Embryonic facial prominence (tissue), 1 donor: ENCODE measurements at regions not wholly inside any gene's neighbourhood (a gene's known extent, or its start where the extent isn't known, plus 50 kb on each side); places are given as distances from the start of the nearest gene placed in this dataset.
"Not testable (repeated sequence)": the region's sequence is repeated elsewhere in the genome, so short reads cannot be mapped to it uniquely, and the experiment has no call there.

Experiments
- DNase-seq: peaks from one replicate; pipeline ENCODE4 v3.0.0-alpha.2; 2016; ENCODE audit errors: extremely low spot score

GRCh38 chr2:8144131-8144631 lies 537.7 kb upstream of the ID2 start:
- no peak for DNase-seq

GRCh38 chr2:8144785-8145184 lies 537.1 kb upstream of the ID2 start:
- no peak for DNase-seq

GRCh38 chr2:8145375-8145774 lies 536.5 kb upstream of the ID2 start:
- not testable (repeated sequence) for DNase-seq

DNA sequence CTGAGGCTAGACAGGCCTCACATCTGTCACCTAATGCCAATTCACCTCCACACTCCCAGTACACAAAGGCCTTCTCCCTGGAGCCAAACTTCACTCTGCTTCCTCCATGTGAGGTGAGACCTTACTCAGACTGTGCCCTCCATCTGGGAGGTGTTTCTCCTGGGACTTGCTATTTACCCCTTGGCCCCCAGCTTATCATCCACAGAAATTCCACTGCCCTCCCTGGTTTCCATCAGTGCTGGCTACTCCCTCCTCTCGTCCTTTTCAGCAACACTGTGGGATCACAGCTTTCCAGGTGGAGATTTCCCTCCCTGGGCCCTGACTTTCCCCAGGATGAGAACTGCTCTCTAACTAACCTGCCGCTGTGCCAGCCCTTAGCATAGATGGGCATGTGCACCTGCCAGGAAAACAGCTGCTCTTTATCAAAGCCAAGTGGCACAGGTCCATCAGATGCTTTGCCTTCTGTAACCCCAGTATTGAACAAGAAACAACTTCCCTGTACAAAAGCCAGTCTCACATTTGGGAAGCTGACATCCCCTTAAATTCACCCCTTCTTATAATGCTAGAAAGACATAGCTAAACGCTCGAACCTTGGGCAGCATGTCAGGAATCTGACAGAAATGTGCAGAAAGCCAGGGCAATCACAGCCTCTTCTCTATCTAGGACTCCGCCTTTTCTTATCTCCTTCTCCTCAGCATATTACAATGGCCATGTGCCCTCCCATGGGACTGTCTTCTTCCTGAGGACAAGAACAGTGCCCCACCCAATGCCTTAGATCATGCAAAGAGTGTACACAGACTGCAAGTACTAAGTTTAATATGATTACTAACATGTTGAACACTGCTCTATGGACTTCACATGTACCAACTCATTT lies 535.5 kb upstream of the ID2 start:
- no peak for DNase-seq

DNA sequence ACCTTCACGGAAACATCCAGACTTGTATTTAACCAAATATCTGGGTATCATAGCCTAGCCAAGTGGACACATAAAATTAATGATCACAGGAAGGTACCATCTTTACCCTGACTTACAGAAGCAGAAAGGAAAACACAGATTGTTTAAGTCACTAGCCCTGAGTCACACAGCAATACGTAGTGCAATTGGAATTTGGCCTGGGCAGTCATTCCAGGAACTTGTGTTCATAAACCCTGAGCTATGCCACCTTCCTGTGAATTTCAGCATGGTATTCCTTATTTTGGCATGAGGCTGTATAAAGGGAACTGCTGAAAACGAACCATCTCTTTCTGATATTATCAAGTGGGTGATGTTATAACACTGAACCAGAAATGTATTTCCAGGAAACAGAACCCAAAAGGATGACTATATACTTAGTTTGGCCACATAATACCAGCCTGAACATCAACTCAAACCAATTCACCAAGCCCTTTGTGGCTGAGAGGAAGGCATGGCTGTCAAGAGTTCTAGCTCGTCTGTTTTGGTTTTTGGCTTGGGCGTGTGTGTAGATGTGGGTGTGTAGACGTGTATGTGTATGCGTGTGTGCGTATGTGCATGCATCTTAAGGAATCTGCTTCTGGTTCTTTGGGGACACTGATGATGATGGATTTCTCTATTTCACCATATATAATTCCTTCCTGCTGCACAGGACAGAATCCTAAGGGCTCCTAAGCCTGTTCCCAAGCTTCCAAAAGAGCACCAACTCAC lies 533.4 kb upstream of the ID2 start:
- DNase-seq: no peak

GRCh38 chr2:8149007-8149405 lies 532.9 kb upstream of the ID2 start:
- no peak for DNase-seq

DNA sequence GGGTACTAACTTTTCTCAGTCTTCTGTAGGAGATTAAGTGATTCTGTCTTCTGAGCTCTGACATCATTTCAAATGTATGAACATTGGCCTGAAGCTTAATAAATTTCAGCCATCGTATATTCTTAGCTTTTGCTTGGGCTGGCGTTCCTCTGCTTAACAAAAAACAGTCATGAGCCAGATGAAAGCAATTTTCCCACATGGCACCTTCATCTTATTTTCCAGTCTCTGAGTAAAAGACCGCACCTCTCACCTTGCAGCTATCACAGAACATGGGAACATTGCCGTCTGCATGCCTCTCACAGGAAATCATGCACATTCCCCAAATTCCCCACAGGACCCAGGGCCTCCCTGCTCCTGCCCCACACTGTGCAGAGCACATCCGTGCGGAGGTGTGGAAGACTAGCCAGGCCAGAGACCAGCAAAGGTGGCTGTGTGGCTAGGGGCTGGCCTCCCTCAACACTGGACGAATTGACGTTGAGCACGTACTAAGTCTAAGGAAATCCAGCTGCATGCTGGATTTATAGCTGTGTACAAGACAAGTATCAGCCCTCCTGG lies 531.8 kb upstream of the ID2 start:
- peak; percentile 65 for DNase-seq

GRCh38 chr2:8151888-8152287 lies 530.0 kb upstream of the ID2 start:
- DNase-seq: no peak

- DNase-seq: no peak
Observed at GRCh38 chr2:8152392-8153257, 529.2 kb upstream of the ID2 start.

- DNase-seq: no peak
Observed at GRCh38 chr2:8153258-8153718, 528.6 kb upstream of the ID2 start.

DNA sequence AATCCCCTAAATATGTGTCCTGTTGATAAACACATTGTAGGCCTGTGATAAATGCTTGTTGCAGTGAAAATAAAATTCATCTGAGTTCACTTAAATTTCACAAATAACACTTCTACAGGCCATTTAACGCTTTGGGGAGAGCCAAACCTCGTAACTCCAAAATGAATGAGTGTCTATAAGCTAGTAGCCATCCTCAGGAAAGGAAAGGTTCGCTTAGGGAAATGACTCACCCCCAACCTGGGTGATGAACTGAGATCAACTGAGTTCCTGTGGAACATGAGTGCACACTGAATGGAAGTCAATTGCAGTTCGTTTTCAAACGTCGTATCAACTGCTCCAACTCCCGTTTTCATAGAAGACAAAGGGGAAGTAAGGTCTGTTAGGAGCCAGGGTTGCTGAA lies 527.6 kb upstream of the ID2 start:
- no peak for DNase-seq

DNA sequence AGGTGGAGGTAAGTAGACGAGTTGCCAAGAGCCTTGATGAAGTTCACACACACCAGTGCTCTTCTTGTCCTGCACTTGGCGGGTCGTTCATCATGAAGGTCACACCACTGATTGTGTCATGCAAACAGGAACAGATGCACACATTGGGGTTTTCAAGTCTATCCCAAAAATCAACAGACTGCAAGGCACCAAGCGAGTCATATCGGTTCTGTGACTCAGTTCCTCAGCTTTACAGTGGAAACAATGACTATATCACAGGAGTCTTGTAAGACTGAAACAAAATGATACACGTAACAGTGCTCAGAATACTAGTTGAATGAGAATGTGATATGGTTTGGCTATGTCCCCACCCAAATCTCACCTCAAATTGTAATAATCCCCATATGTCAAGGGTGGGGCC lies 526.9 kb upstream of the ID2 start:
- no peak for DNase-seq

DNA sequence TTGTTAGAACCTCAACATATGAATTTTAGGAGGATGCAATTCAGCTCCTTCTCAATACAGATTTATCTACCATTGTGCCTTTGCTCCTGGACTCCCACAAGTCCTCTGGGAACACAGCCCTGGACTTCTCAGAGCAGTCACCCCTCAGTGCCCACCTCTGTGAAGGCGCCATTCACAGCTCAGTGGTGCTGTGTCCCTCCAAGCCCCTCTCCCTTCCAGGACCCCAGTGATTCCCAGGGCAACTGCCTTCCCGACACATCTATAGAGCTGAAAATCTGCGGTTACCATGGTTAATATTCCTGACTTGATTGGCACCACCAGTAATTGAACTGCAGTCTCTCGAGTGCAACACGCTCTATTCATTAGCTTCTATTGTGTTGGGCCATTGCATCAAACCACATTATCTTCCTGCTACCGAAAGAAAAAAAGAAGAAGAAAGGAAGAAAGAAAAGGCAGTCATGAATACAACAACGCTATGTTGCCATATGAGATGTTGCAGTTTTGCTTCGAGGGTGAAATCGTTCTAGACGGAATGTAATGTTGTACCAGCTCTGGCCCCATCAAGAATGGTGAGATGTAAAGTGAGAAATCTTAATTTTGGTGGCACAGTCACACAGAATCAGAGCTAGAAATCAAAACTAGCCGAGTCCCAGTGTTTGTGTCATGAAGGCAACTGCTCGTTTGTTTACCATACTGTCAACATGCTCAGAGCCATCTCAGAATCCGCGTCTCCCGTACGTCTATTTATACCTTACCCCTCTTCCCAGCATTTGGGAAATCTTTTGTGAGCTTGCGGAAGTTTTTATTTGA lies 524.0 kb upstream of the ID2 start:
- no peak for DNase-seq

DNA sequence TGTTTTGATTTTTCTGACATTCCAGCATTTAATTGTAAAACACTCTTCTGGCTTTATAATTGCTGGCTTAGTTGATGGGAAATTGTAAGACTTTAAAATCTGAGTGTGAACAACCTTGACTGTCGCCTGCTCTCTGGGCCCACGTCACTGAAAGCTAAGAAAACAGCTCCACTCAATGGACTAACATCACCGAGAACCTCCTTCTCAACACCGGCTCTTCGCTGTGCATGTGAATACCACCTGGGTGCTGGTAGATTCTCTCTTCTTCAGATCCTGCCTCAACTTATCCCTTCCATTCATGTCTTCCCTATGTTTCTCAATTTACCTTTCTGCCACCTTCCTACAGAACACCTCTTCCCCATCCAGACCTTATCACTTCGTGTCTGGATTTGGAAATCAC lies 523.1 kb upstream of the ID2 start:
- no peak for DNase-seq

DNA sequence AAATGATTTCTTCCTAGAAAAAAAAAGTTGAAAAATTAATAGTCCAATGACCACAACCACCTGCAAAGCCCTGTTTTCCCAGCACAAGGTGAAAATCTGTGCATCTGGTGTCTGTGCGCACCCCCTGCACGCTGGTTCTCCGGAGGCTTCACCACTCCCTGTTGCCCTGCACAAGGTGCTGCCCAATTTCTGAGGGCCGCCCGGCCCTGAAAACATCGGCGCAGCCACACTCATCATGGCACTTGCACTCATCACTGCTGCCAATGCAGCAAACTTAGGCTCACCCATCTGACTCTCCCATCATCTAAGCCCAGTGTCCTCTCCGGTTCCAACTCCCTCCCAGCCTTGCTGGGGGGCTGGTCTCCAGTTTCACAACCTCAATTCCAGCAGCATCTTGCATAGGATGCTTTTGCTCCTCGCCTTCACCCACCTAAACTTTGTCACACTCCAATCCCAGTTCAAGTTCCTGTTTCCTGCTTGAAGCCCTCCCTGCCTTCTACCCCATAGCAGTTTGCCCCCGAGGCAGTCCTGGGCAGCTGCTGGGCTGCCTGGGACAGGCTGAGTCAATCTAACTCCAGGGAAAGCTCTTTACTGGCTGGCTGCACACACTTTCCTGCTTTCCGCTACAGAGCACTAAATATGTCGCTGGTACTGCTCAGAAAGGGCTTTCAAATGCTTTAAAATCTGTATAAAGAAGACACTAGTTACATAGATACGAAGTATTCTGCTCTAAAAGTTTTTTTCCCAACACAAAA lies 522.5 kb upstream of the ID2 start:
- no peak for DNase-seq

- DNase-seq: no peak
Observed at GRCh38 chr2:8159966-8160603, 521.8 kb upstream of the ID2 start.

GRCh38 chr2:8160959-8161358 lies 520.9 kb upstream of the ID2 start:
- no peak for DNase-seq

GRCh38 chr2:8162552-8162951 lies 519.3 kb upstream of the ID2 start:
- DNase-seq: no peak

DNA sequence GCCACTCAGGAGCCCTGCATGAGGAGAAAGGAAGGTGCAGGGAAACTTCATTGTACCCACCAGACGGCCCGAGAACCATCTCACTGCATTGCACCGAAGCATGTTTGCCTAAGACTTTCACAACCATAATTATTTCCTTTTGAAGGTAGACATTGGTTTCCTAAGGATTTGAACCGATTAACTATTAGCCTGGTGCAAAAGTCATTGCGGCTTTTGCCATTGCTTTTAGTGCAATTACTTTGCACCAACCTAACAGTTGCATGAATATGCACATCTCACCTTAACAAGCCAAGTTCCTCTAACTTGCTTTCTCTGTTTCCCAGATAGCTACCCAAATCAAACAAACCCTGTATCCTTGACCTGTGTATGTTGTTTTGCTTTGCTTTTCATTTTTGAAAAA lies 516.3 kb upstream of the ID2 start:
- no peak for DNase-seq
